MM.1S (cell line): ENCODE measurements at regions not wholly inside any gene's neighbourhood (a gene's known extent, or its start where the extent isn't known, plus 50 kb on each side); places are given as distances from the start of the nearest gene placed in this dataset.
A peak's percentile ranks its signal among the peaks of the same experiment; 100 is the strongest.

Experiments
- DNase-seq: peaks from one replicate; pipeline ENCODE4 v3.0.0-alpha.2; 2015
- H2AFZ ChIP-seq: fragments of 300-600 bp; sonication (generic); 2 replicates; pipeline ENCODE4 v1.6.0; 2016; ENCODE audit warnings: antibody characterized with exemption, low read length
- H3F3A ChIP-seq: fragments of 300-600 bp; sonication (generic); 2 replicates; pipeline ENCODE4 v1.6.1; 2016; ENCODE audit warnings: mild to moderate bottlenecking, antibody characterized with exemption, low read length, moderate library complexity, mixed read lengths; ENCODE audit not compliant: insufficient read depth
- H3K27ac ChIP-seq: fragments of 300-600 bp; sonication (generic); 2 replicates; pipeline ENCODE4 v1.5.1; 2016; ENCODE audit warnings: mild to moderate bottlenecking, low read length
- H3K27me3 ChIP-seq: fragments of 300-600 bp; sonication (generic); replicated peaks from 2 replicates; pipeline ENCODE4 v1.6.0; 2016; ENCODE audit warnings: low read length; ENCODE audit not compliant: insufficient read depth
- H3K36me3 ChIP-seq: fragments of 300-600 bp; sonication (generic); replicated peaks from 2 replicates; pipeline ENCODE4 v1.6.1; 2016; ENCODE audit warnings: mild to moderate bottlenecking, low read length, mixed read lengths; ENCODE audit not compliant: insufficient read depth
- H3K4me1 ChIP-seq: fragments of 300-600 bp; sonication (generic); 2 replicates; pipeline ENCODE4 v1.6.1; 2016; ENCODE audit warnings: low read length, mixed read lengths
- H3K4me2 ChIP-seq: fragments of 300-600 bp; sonication (generic); 2 replicates; pipeline ENCODE4 v1.6.0; 2016; ENCODE audit warnings: low read depth, low read length
- H3K4me3 ChIP-seq: fragments of 300-600 bp; sonication (generic); 2 replicates; pipeline ENCODE4 v1.5.1; 2016; ENCODE audit warnings: low read length, mixed read lengths
- H3K79me2 ChIP-seq: fragments of 300-600 bp; sonication (generic); 2 replicates; pipeline ENCODE4 v1.6.1; 2016; ENCODE audit warnings: mixed run types, low read length, mixed read lengths
- H3K9ac ChIP-seq: fragments of 300-600 bp; sonication (generic); 2 replicates; pipeline ENCODE4 v1.6.1; 2016; ENCODE audit warnings: low read length, mixed read lengths
- H3K9me2 ChIP-seq: fragments of 300-600 bp; sonication (generic); replicated peaks from 2 replicates; pipeline ENCODE4 v1.6.1; 2016; ENCODE audit warnings: mild to moderate bottlenecking, low read length, mixed read lengths; ENCODE audit not compliant: insufficient read depth
- H3K9me3 ChIP-seq: fragments of 300-600 bp; sonication (generic); replicated peaks from 2 replicates; pipeline ENCODE4 v1.6.1; 2016; ENCODE audit warnings: mild to moderate bottlenecking, low read length, mixed read lengths; ENCODE audit not compliant: insufficient read depth
- H4K20me1 ChIP-seq: fragments of 300-600 bp; sonication (generic); 2 replicates; pipeline ENCODE4 v1.6.1; 2016; ENCODE audit warnings: mild to moderate bottlenecking, low read length, moderate library complexity, mixed read lengths; ENCODE audit not compliant: insufficient read depth
- CTCF ChIP-seq: fragments of 300-600 bp; sonication (generic); IDR thresholded peaks from 2 replicates; pipeline ENCODE4 v1.5.1; 2016; ENCODE audit warnings: antibody characterized with exemption, low read length, mixed read lengths
- EZH2 ChIP-seq: fragments of 300-600 bp; sonication (generic); optimal IDR thresholded peaks from 2 replicates; pipeline ENCODE3; 2017; ENCODE audit warnings: low read depth, mild to moderate bottlenecking, antibody characterized with exemption, low read length, mixed read lengths
- EZH2phosphoT487 ChIP-seq: fragments of 300-600 bp; sonication (generic); IDR thresholded peaks from 2 replicates; pipeline ENCODE4 v1.6.1; 2018; ENCODE audit warnings: antibody characterized with exemption, low read length

DNA sequence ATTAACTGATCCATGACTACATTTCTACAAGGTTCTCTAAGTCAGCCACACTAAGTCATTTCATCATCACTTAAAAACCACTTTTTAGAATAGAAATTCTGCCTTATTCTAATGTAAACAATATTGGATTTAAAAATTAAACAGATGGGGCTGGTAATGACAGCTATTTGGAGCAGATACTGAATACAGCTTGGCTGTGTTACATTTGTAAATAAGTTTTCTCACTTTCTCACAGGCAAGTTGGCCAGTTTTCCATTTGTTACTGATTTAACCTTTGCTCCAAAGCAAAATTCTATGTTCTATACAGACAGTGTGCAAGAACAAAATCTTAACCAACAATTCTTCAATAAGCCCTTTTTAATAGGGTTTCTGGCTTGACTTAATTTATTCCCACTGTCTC, 370.7 kb downstream of the GRIA2 start:
- no peaks in the 10 kb centered on the region for H3K36me3 ChIP-seq
- no peak overlapping the region for H2AFZ ChIP-seq
- no peaks in the 10 kb centered on the region for H3K4me1 ChIP-seq
- no peaks in the 10 kb centered on the region for H3K79me2 ChIP-seq
- H3F3A ChIP-seq, result no peaks in the 10 kb centered on the region
- H3K27me3 ChIP-seq, result no peaks in the 10 kb centered on the region
- H4K20me1 ChIP-seq, result no peaks in the 10 kb centered on the region
- H3K4me2 ChIP-seq, result no peak overlapping the region
- H3K9me3 ChIP-seq, result no peaks in the 10 kb centered on the region
- no peaks in the 10 kb centered on the region for H3K9me2 ChIP-seq
- TF ChIP-seq CTCF, result no peak
- TF ChIP-seq EZH2phosphoT487, result no peak
- no peak for TF ChIP-seq EZH2
- H3K9ac ChIP-seq, result no peak overlapping the region
- no peak overlapping the region for H3K27ac ChIP-seq
- H3K4me3 ChIP-seq, result no peak overlapping the region
- DNase-seq, result no peak

DNA sequence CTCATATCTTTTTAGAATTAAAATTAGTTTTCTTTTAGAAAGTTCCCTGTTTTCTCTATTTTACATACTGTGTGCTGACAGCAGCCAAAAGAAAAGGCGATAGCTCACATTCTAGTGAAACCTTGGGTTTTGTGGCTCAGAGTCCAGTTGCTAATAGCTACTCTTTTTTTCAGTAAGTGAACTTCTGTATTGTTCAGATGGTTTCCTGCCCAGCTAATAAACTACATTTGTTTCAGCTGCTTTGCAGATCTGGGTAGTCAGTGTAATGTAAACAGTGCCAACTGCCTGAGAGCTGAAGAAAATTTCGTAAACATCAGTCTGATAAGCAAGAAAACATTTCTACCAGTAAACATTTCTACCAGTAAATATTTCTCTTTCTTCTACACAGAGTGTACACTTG, 370.2 kb downstream of the GRIA2 start:
- H3K4me2 ChIP-seq, result no peak overlapping the region
- no peaks in the 10 kb centered on the region for H3K79me2 ChIP-seq
- no peaks in the 10 kb centered on the region for H3K27me3 ChIP-seq
- no peak overlapping the region for H3K4me3 ChIP-seq
- no peaks in the 10 kb centered on the region for H3K36me3 ChIP-seq
- no peaks in the 10 kb centered on the region for H3K9me2 ChIP-seq
- peak; percentile 7 for DNase-seq
- no peaks in the 10 kb centered on the region for H3K4me1 ChIP-seq
- no peaks in the 10 kb centered on the region for H3F3A ChIP-seq
- no peak overlapping the region for H3K27ac ChIP-seq
- H3K9ac ChIP-seq, result no peak overlapping the region
- no peaks in the 10 kb centered on the region for H4K20me1 ChIP-seq
- TF ChIP-seq CTCF, result no peak
- no peak for TF ChIP-seq EZH2phosphoT487
- no peak for TF ChIP-seq EZH2
- no peak overlapping the region for H2AFZ ChIP-seq
- no peaks in the 10 kb centered on the region for H3K9me3 ChIP-seq

- no peaks in the 10 kb centered on the region for H3F3A ChIP-seq
- DNase-seq, result no peak
- H3K27me3 ChIP-seq, result no peaks in the 10 kb centered on the region
- no peaks in the 10 kb centered on the region for H3K4me1 ChIP-seq
- H4K20me1 ChIP-seq, result no peaks in the 10 kb centered on the region
- H3K4me3 ChIP-seq, result no peak overlapping the region
- H3K79me2 ChIP-seq, result no peaks in the 10 kb centered on the region
- no peaks in the 10 kb centered on the region for H3K9me2 ChIP-seq
- H3K27ac ChIP-seq, result no peak overlapping the region
- H3K9ac ChIP-seq, result no peak overlapping the region
- TF ChIP-seq EZH2phosphoT487 (no peak), CTCF (no peak), EZH2 (no peak)
- no peak overlapping the region for H3K4me2 ChIP-seq
- H2AFZ ChIP-seq, result no peak overlapping the region
- H3K36me3 ChIP-seq, result no peaks in the 10 kb centered on the region
- H3K9me3 ChIP-seq, result no peaks in the 10 kb centered on the region
Measured at GRCh38 chr4:157587681-157588423, 367.3 kb downstream of the GRIA2 start.
